ENCODE measurements at regions not wholly inside any gene's neighbourhood (a gene's known extent, or its start where the extent isn't known, plus 50 kb on each side); places are given as distances from the start of the nearest gene placed in this dataset.
"Not testable (repeated sequence)": the region's sequence is repeated elsewhere in the genome, so short reads cannot be mapped to it uniquely, and the experiment has no call there.

- in situ Hi-C loops (cut with HindIII; ENCODE audit: low pct_ligation_motif_present, low pct_unique_long_range_greater_than_20kb, low sequenced_read_pairs), result no loop called here
- no peak for DNase-seq
Observed at GRCh38 chr6:19370831-19371230, 466.3 kb upstream of the ID4 start.

- in situ Hi-C loops (cut with HindIII; ENCODE audit: low pct_ligation_motif_present, low pct_unique_long_range_greater_than_20kb, low sequenced_read_pairs), result no loop called here
- no peak for DNase-seq
Observed at GRCh38 chr6:19375613-19376012, 461.6 kb upstream of the ID4 start.

DNA sequence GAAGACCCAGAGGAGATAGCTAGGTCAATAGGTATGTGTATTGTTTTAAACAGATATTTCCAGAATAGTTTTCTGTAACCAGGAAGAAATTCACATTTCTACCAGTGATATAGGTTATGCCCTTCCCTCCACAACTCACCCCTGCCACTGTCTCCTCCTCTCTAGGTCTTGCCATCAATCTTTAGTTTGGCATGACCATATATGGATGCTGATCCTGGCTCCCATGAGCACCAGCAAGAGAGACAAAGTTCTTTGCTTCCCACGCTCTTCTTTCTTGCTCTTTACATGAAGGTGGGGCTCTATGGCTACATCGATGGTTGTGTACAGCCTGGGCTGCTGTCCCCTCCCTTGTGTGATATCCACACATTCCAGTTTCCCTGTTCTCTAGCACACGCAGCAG is 459.4 kb upstream of the ID4 start:
- in situ Hi-C loops (cut with HindIII; ENCODE audit: low pct_ligation_motif_present, low pct_unique_long_range_greater_than_20kb, low sequenced_read_pairs), result no loop called here
- DNase-seq, result no peak

GRCh38 chr6:19380293-19380692 is 456.9 kb upstream of the ID4 start:
- DNase-seq, result no peak
- in situ Hi-C loops (cut with HindIII; ENCODE audit: low pct_ligation_motif_present, low pct_unique_long_range_greater_than_20kb, low sequenced_read_pairs), result no loop called here

GRCh38 chr6:19382676-19383075 is 454.5 kb upstream of the ID4 start:
- in situ Hi-C loops (cut with HindIII; ENCODE audit: low pct_ligation_motif_present, low pct_unique_long_range_greater_than_20kb, low sequenced_read_pairs), result no loop called here
- DNase-seq, result no peak

GRCh38 chr6:19391926-19392325 is 445.2 kb upstream of the ID4 start:
- in situ Hi-C loops (cut with HindIII; ENCODE audit: low pct_ligation_motif_present, low pct_unique_long_range_greater_than_20kb, low sequenced_read_pairs), result no loop called here

GRCh38 chr6:19394051-19394450 is 443.1 kb upstream of the ID4 start:
- no peak for DNase-seq
- in situ Hi-C loops (cut with HindIII; ENCODE audit: low pct_ligation_motif_present, low pct_unique_long_range_greater_than_20kb, low sequenced_read_pairs), result no loop called here

More at GRCh38 chr6:19391926-19392325, 445.2 kb upstream of the ID4 start:
- DNase-seq, result no peak

DNA sequence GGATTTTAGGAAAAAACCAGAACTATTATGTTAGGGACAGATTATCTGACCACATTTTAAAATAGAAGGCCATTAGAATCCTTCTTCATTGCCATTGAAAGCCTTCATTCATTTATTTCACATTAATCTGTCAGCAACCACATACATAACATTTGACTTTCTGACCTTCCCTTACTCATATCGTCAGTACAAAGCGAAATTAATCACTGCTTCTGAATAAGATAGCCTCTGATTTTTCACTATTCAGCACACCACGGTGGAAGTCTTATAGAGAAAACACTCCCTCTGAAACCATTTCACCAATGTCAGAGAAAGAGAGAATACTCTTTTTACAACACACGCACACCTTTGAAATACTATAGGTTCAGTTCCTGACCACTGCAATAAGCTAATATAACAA is 442.5 kb upstream of the ID4 start:
- in situ Hi-C loops (cut with HindIII; ENCODE audit: low pct_ligation_motif_present, low pct_unique_long_range_greater_than_20kb, low sequenced_read_pairs), result no loop called here
- no peak for DNase-seq

DNA sequence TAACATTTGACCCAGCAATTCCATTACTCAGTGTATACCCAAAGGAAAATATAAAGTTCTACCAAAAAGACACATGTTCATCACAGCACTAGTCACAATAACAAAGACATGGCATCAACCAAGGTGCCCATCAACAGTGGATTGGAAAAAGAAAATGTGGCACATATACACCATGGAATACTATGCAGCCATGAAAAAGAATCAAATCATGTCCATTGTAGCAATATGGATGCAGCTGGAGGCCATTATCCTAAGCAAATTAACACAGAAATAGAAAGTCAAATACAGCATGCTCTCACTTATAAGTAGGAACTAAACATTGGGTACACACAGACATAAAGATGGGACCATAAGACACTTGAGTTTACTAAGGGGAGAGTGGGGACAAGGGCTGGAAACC is 441.9 kb upstream of the ID4 start:
- in situ Hi-C loops (cut with HindIII; ENCODE audit: low pct_ligation_motif_present, low pct_unique_long_range_greater_than_20kb, low sequenced_read_pairs), result no loop called here
- no peak for DNase-seq

- in situ Hi-C loops (cut with HindIII; ENCODE audit: low pct_ligation_motif_present, low pct_unique_long_range_greater_than_20kb, low sequenced_read_pairs), result no loop called here
- no peak for DNase-seq
Observed at GRCh38 chr6:19399406-19399805, 437.8 kb upstream of the ID4 start.

DNA sequence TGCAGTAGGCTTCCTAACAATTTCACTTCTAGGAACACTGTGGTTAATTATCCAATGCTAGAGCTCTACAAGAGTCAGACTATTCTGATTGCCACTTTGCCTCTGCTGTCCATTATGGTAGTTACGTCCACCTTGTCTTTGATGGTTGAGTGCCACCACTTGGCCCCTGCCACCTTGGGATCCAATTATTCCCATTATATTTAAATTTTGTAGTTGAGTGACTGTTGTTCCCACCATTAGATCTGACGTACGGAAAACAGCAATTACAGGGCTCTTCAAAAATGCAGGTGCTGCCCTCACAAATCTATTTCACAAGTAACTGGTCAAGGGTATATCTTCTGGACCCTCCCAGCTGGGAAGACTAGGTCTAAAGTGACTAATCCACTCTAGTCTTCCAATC is 432.3 kb upstream of the ID4 start:
- DNase-seq; in situ Hi-C loops (cut with HindIII; ENCODE audit: low pct_ligation_motif_present, low pct_unique_long_range_greater_than_20kb, low sequenced_read_pairs): not testable (repeated sequence)

DNA sequence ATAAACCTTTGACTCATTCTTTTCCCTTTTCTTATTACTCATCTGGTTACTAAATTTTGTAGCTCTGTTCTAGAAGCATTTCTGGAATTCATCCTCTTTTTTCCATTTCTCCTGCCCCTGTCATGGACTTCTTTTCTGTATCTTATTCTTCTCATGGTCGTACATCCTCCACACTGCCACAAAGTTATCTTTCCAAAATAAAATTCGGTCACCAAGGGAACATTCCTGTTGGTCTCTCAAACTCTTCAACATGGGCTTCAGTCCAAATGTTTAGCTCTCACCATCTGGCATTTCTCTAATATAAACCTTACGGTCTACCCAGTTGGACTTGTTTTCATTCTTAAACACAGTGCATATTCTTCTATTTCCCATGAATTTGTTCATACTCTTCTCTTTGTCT is 428.8 kb upstream of the ID4 start:
- in situ Hi-C loops (cut with HindIII; ENCODE audit: low pct_ligation_motif_present, low pct_unique_long_range_greater_than_20kb, low sequenced_read_pairs), result no loop called here

GRCh38 chr6:19410481-19410880 is 426.7 kb upstream of the ID4 start:
- DNase-seq, result no peak
- in situ Hi-C loops (cut with HindIII; ENCODE audit: low pct_ligation_motif_present, low pct_unique_long_range_greater_than_20kb, low sequenced_read_pairs), result no loop called here

More for the DNA sequence above, 428.8 kb upstream of the ID4 start:
- DNase-seq, result no peak

- no peak for DNase-seq
- in situ Hi-C loops (cut with HindIII; ENCODE audit: low pct_ligation_motif_present, low pct_unique_long_range_greater_than_20kb, low sequenced_read_pairs), result no loop called here
Observed at GRCh38 chr6:19413323-19413722, 423.8 kb upstream of the ID4 start.

GRCh38 chr6:19415605-19416326 is 421.4 kb upstream of the ID4 start:
- in situ Hi-C loops (cut with HindIII; ENCODE audit: low pct_ligation_motif_present, low pct_unique_long_range_greater_than_20kb, low sequenced_read_pairs), result no loop called here
- no peak for DNase-seq

- in situ Hi-C loops (cut with HindIII; ENCODE audit: low pct_ligation_motif_present, low pct_unique_long_range_greater_than_20kb, low sequenced_read_pairs), result no loop called here
- DNase-seq, result no peak
Observed at GRCh38 chr6:19416811-19417210, 420.4 kb upstream of the ID4 start.

DNA sequence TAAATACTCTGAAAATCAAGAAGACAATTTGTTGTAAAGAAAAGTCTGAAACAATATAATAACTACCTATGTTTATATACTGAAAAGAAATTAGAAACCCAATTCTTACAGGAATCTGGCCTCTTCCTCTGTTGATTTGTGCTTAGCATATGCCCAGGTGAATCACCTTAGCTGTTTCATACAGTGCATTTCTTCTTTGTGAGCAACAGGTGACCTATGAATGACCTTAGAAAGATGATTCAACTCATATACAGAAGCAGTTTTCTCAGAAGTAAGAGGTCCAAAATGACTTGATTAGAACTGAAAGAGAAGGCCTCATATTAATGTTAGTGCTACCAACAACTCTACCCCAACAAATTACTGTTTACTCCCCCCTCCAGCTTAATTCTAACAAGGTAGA is 419.5 kb upstream of the ID4 start:
- no peak for DNase-seq
- in situ Hi-C loops (cut with HindIII; ENCODE audit: low pct_ligation_motif_present, low pct_unique_long_range_greater_than_20kb, low sequenced_read_pairs), result no loop called here

DNA sequence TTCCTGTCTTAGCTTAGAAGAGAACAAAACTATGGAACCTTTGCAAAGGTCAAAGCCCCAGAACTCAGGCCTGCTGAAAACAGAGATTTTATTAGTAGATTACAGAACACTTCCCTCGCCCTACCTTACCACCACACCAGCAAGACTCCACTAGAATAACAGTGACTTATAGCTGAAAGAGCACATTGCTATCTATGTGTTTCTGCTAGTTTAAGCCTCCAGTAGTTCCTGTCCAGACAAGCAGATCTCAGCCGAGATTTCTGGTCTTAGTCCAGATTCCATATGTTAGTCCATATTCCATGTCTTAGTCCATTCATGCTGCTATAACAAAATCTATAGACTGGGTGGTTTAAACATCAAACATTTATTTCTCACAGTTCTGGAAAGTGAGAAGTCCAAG is 412.3 kb upstream of the ID4 start:
- no peak for DNase-seq
- in situ Hi-C loops (cut with HindIII; ENCODE audit: low pct_ligation_motif_present, low pct_unique_long_range_greater_than_20kb, low sequenced_read_pairs), result no loop called here

DNA sequence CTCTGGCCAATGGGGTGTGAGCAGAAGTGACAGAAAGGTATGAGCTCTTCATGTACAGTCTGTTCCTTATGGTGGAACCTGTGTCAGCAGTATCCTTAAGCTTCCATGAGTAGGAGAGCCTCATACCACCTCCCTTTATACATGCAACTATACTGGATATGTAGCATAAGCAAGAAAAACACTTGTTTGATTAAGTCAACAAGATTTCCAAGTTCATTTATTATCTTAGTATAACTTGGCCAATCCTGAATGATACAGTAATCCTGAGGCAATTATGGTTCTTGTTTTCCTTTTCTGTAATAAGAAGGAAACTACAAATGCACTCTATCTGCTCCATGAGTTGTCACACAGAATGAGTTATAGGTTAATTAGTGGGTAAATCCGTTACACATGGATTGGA is 409.6 kb upstream of the ID4 start:
- no peak for DNase-seq
- in situ Hi-C loops (cut with HindIII; ENCODE audit: low pct_ligation_motif_present, low pct_unique_long_range_greater_than_20kb, low sequenced_read_pairs), result no loop called here

DNA sequence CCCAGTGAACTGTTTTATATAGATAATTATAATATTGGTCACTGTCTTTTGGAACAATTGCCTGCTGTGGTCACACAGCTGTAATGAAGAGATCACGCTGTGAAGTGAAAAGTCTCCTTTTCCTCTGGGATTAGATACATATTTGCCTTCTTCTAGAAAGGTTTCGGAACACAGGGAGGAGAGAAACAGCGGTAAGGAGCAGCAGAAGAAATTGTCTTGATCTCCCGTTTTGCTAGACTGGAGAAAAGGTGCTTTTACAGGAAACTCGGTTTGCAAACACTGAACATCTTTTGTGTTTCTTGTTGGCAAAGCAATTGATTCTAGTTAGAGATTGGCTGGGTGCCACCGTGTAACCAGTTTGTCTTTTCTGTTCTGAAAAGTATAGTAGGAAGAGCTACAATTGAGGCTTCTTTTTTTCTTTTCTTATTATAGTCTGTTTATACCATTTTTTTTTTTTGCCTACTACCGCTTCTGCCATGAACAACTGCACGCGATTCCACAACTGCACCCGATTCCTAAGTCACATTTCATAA is 404.1 kb upstream of the ID4 start:
- in situ Hi-C loops (cut with HindIII; ENCODE audit: low pct_ligation_motif_present, low pct_unique_long_range_greater_than_20kb, low sequenced_read_pairs), result no loop called here

GRCh38 chr6:19434065-19434464 is 403.1 kb upstream of the ID4 start:
- in situ Hi-C loops (cut with HindIII; ENCODE audit: low pct_ligation_motif_present, low pct_unique_long_range_greater_than_20kb, low sequenced_read_pairs), result no loop called here
- DNase-seq, result no peak

More for the DNA sequence above, 404.1 kb upstream of the ID4 start:
- no peak for DNase-seq
